ENCODE measurements at regions not wholly inside any gene's neighbourhood (a gene's known extent, or its start where the extent isn't known, plus 50 kb on each side); places are given as distances from the start of the nearest gene placed in this dataset.

GRCh38 chr9:99732715-99733114 lies 89.0 kb upstream of the NR4A3 start:
- Histone ChIP-seq H3K9me3 (ENCODE audit: low read length) (no peaks in the 10 kb centered on the region), H3K4me3 (replicated peaks in 1 of 3; ENCODE audit: insufficient read depth in 1 of 3, low read depth in 2 of 3, low read length in 3 of 3) (no peak overlapping the region), H2AFZ (ENCODE audit: low read length) (no peak overlapping the region), H3K79me2 (ENCODE audit: insufficient read depth, low read length) (no peaks in the 10 kb centered on the region), H3K4me1 (ENCODE audit: insufficient read depth, low read length) (no peaks in the 10 kb centered on the region), H3K9ac (ENCODE audit: insufficient read depth, low read depth, low read length) (no peak overlapping the region), H3K4me2 (ENCODE audit: low read depth, low read length) (no peak overlapping the region), H4K20me1 (ENCODE audit: insufficient read depth, low read length) (no peaks in the 10 kb centered on the region), H3K27me3 (ENCODE audit: control insufficient read depth in 1 of 2, insufficient read depth in 2 of 2, low read length in 2 of 2) (0 out of 5 replicates have a peak, but pooled peaks cover 0 to 12% of the 10 kb centered on the region in 2 experiments), H3K36me3 (replicated peaks in 1 of 2; ENCODE audit: control insufficient read depth in 1 of 2, insufficient read depth in 2 of 2, low read length in 2 of 2) (no peaks in the 10 kb centered on the region), H3K27ac (ENCODE audit: extremely low read length, insufficient read depth, low read length) (no peak overlapping the region)
- TF ChIP-seq HDAC1 (CRISPR knock-in tag; IDR thresholded peaks at IDR 0.05) = no peak
- TF ChIP-seq ZNF605 (CRISPR knock-in tag; IDR thresholded peaks at IDR 0.05) = no peak
- TF ChIP-seq MTA1 (CRISPR knock-in tag; IDR thresholded peaks at IDR 0.05; ENCODE audit: borderline replicate concordance) = no peak
- TF ChIP-seq ZBTB38 (CRISPR knock-in tag; IDR thresholded peaks at IDR 0.05) = no peak
- TF ChIP-seq MED13 (CRISPR knock-in tag; IDR thresholded peaks at IDR 0.05) = no peak
- no peak for TF ChIP-seq GATA4 (IDR thresholded peaks at IDR 0.05; ENCODE audit: borderline replicate concordance, low read depth)
- TF ChIP-seq ZNF432 (CRISPR knock-in tag; IDR thresholded peaks at IDR 0.05; ENCODE audit: borderline replicate concordance) = no peak
- no peak for TF ChIP-seq ZFP36 (IDR thresholded peaks at IDR 0.05; ENCODE audit: borderline replicate concordance, low read depth, low read length, partially characterized antibody)
- TF ChIP-seq ADNP (CRISPR knock-in tag; IDR thresholded peaks at IDR 0.05) = no peak
- no peak for TF ChIP-seq HNRNPL (IDR thresholded peaks at IDR 0.05; ENCODE audit: low read depth, low read length)
- no peak for TF ChIP-seq ZNF563 (CRISPR knock-in tag; IDR thresholded peaks at IDR 0.05)
- no peak for TF ChIP-seq KMT2A (CRISPR knock-in tag; IDR thresholded peaks at IDR 0.05)
- TF ChIP-seq, protein P1, sequence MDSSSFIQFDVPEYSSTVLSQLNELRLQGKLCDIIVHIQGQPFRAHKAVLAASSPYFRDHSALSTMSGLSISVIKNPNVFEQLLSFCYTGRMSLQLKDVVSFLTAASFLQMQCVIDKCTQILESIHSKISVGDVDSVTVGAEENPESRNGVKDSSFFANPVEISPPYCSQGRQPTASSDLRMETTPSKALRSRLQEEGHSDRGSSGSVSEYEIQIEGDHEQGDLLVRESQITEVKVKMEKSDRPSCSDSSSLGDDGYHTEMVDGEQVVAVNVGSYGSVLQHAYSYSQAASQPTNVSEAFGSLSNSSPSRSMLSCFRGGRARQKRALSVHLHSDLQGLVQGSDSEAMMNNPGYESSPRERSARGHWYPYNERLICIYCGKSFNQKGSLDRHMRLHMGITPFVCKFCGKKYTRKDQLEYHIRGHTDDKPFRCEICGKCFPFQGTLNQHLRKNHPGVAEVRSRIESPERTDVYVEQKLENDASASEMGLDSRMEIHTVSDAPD (CRISPR knock-in tag; IDR thresholded peaks at IDR 0.05) = no peak
- no peak for TF ChIP-seq RFX3 (CRISPR knock-in tag; IDR thresholded peaks at IDR 0.05)
- TF ChIP-seq ARNT (IDR thresholded peaks at IDR 0.05) = no peak
- TF ChIP-seq CAMTA2 (CRISPR knock-in tag; IDR thresholded peaks at IDR 0.05; ENCODE audit: borderline replicate concordance) = no peak
- TF ChIP-seq CREM (IDR thresholded peaks at IDR 0.05) = no peak
- TF ChIP-seq CREM (CRISPR knock-in tag; IDR thresholded peaks at IDR 0.05) = no peak
- no peak for TF ChIP-seq HMGA1 (CRISPR knock-in tag; conservative IDR thresholded peaks at IDR 0.05)
- TF ChIP-seq NFKBIZ (CRISPR knock-in tag; IDR thresholded peaks at IDR 0.05) = no peak
- POLR2A ChIA-PET = no interaction called here
- FAIRE-seq = no peak
- no TSS peak for BruUV-seq (replicated peaks)
- no peak for DNase-seq (ENCODE audit: low spot score)
- no peak for ATAC-seq
- in situ Hi-C loops (cut with HindIII; ENCODE audit: extremely low pct_ligation_motif_present, low pct_unique_long_range_greater_than_20kb) = no loop called here
- WGBS (ENCODE audit: low lambda C conversion rate) = 2% methylated on average over 5 of the region's 5 CpGs
- CTCF ChIA-PET (ENCODE audit: low intra/inter-chr PET ratio, low total read pairs) = no interaction called here
- intact Hi-C loops (cut with micrococcal nuclease; ENCODE audit: unreplicated experiment) = no loop called here
